Thymus (tissue), 11 donors: ENCODE measurements at regions not wholly inside any gene's neighbourhood (a gene's known extent, or its start where the extent isn't known, plus 50 kb on each side); places are given as distances from the start of the nearest gene placed in this dataset.

Experiments used
- DNase-seq, 9 donors: peaks; one replicate each; pipeline ENCODE4 v3.0.0-alpha.2; 2013; ENCODE audit warnings: low spot score in 9 of 9, low read depth in 6 of 9, missing footprints in 1 of 9
- H3K27ac ChIP-seq, 2 donors: one replicate each; pipeline ENCODE4 v1.5.1; 2013; ENCODE audit warnings: control low read depth in 1 of 2, low read depth in 1 of 2, low read length in 1 of 2, mild to moderate bottlenecking in 1 of 2, moderate library complexity in 1 of 2
- H3K27me3 ChIP-seq, 2 donors: one replicate each; pipeline ENCODE4 v1.5.1; 2013; ENCODE audit warnings: low read length in 1 of 2; ENCODE audit not compliant: control insufficient read depth in 2 of 2, insufficient read depth in 1 of 2
- H3K36me3 ChIP-seq, 2 donors: one replicate each; pipeline ENCODE4 v1.5.1; 2013; ENCODE audit warnings: low read length in 1 of 2, mild to moderate bottlenecking in 1 of 2, moderate library complexity in 1 of 2; ENCODE audit not compliant: control insufficient read depth in 2 of 2, insufficient read depth in 2 of 2
- H3K4me1 ChIP-seq, 2 donors: one replicate each; pipeline ENCODE4 v1.5.1; 2013; ENCODE audit warnings: low read length in 2 of 2; ENCODE audit not compliant: control insufficient read depth in 2 of 2, insufficient read depth in 2 of 2
- H3K4me3 ChIP-seq, 2 donors: one replicate each; pipeline ENCODE4 v1.5.1; 2013; ENCODE audit warnings: low read length in 2 of 2, control low read depth in 1 of 2, mild to moderate bottlenecking in 1 of 2
- H3K9me3 ChIP-seq, 2 donors: one replicate each; pipeline ENCODE4 v1.5.1; 2013; ENCODE audit warnings: low read length in 1 of 2, mild to moderate bottlenecking in 1 of 2; ENCODE audit not compliant: control insufficient read depth in 2 of 2, insufficient read depth in 1 of 2
- WGBS: extraction: QIAGEN DNeasy Blood & Tissue Kit; methylation state at CpG from one replicate; pipeline ENCODE4 v1.1.7; 2013; 5-methylcytosine and 5-hydroxymethylcytosine counted together
- donor health status: healthy.

- no peak overlapping the region for H3K4me3 ChIP-seq
- no peak overlapping the region for H3K27ac ChIP-seq
Measured at GRCh38 chr5:124343451-124343867, 403.0 kb downstream of the ZNF608 start.

DNA sequence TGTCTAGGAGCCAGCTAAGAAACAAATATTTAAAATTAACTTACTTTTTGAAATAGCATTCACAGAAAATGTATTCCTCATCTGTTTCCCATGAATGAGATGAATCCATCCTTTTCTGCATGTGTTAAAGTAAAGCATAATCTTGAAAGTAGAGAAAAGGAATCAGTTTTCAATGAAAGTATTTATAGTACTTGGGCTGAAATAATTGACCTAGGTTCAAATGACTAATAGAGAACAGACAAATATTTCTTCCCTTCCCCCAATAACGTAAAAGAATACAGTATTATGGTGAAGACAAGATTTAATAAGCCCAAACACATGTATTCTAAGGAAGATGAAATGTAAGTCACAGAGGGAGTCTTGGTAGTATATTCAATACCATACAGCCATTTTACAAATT is 403.5 kb downstream of the ZNF608 start:
- no peaks in the 10 kb centered on the region for H3K4me1 ChIP-seq
- H3K9me3 ChIP-seq = no peaks in the 10 kb centered on the region
- H3K4me3 ChIP-seq = no peak overlapping the region
- 91% methylated on average over 1 of the region's 1 CpG for WGBS
- no peaks in the 10 kb centered on the region for H3K36me3 ChIP-seq
- H3K27ac ChIP-seq = no peak overlapping the region
- no peak for DNase-seq
- H3K27me3 ChIP-seq = no peaks in the 10 kb centered on the region

More at GRCh38 chr5:124343451-124343867, 403.0 kb downstream of the ZNF608 start:
- no peaks in the 10 kb centered on the region for H3K9me3 ChIP-seq
- H3K27me3 ChIP-seq = no peaks in the 10 kb centered on the region
- WGBS = 97% methylated on average over 5 of the region's 5 CpGs
- DNase-seq = no peak
- no peaks in the 10 kb centered on the region for H3K36me3 ChIP-seq
- H3K4me1 ChIP-seq = no peaks in the 10 kb centered on the region

- H3K36me3 ChIP-seq = no peaks in the 10 kb centered on the region
- WGBS = 98% methylated on average over 7 of the region's 7 CpGs
- H3K27me3 ChIP-seq = no peaks in the 10 kb centered on the region
- H3K27ac ChIP-seq = no peak overlapping the region
- no peak overlapping the region for H3K4me3 ChIP-seq
- no peaks in the 10 kb centered on the region for H3K4me1 ChIP-seq
- no peak for DNase-seq
- no peaks in the 10 kb centered on the region for H3K9me3 ChIP-seq
Measured at GRCh38 chr5:124342584-124342983, 403.9 kb downstream of the ZNF608 start.

DNA sequence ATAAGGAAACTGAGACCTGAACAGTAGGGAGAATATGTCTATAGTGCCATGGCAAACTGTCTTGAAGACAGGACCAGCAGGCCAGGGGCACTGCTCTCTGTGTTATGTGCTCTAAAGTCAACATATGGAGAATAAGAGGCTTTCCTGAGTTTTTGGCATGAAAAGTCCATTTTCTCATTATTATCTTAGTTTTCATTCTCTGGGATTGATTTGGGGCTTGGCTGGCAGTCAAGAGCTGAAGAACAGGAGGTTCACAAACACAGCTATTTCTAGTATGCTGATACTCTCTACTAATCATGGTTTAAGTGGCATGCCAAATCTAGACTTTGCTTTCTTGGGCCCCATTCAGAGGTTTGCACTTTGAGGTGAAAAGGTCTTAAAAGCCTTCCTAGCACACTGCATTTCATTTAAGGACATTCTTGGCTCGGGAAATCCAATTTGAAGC is 404.4 kb downstream of the ZNF608 start:
- Histone ChIP-seq H3K4me3 (no peak overlapping the region), H3K4me1 (no peaks in the 10 kb centered on the region), H3K9me3 (no peaks in the 10 kb centered on the region), H3K27me3 (no peaks in the 10 kb centered on the region), H3K27ac (no peak overlapping the region), H3K36me3 (no peaks in the 10 kb centered on the region)
- no peak for DNase-seq
- WGBS = 88% methylated on average over 1 of the region's 1 CpG

- WGBS = 93% methylated on average over 7 of the region's 7 CpGs
- no peaks in the 10 kb centered on the region for H3K36me3 ChIP-seq
- no peaks in the 10 kb centered on the region for H3K9me3 ChIP-seq
- no peak for DNase-seq
- H3K4me1 ChIP-seq = no peaks in the 10 kb centered on the region
- no peaks in the 10 kb centered on the region for H3K27me3 ChIP-seq
- H3K27ac ChIP-seq = peak overlapping the region in 1 of 2 donors; percentile 17
- no peak overlapping the region for H3K4me3 ChIP-seq
Measured at GRCh38 chr5:124341066-124341858, 405.2 kb downstream of the ZNF608 start.

GRCh38 chr5:124337996-124338395 is 408.4 kb downstream of the ZNF608 start:
- Histone ChIP-seq H3K36me3 (no peaks in the 10 kb centered on the region), H3K27ac (no peak overlapping the region), H3K4me1 (no peaks in the 10 kb centered on the region), H3K9me3 (no peaks in the 10 kb centered on the region), H3K4me3 (no peak overlapping the region), H3K27me3 (no peaks in the 10 kb centered on the region)
- no peak for DNase-seq

GRCh38 chr5:124333298-124333979 is 413.0 kb downstream of the ZNF608 start:
- no peaks in the 10 kb centered on the region for H3K27me3 ChIP-seq
- DNase-seq = no peak
- no peak overlapping the region for H3K4me3 ChIP-seq
- H3K27ac ChIP-seq = no peak overlapping the region
- no peaks in the 10 kb centered on the region for H3K9me3 ChIP-seq
- WGBS = 90% methylated on average over 4 of the region's 4 CpGs
- H3K36me3 ChIP-seq = no peaks in the 10 kb centered on the region
- H3K4me1 ChIP-seq = no peaks in the 10 kb centered on the region

DNA sequence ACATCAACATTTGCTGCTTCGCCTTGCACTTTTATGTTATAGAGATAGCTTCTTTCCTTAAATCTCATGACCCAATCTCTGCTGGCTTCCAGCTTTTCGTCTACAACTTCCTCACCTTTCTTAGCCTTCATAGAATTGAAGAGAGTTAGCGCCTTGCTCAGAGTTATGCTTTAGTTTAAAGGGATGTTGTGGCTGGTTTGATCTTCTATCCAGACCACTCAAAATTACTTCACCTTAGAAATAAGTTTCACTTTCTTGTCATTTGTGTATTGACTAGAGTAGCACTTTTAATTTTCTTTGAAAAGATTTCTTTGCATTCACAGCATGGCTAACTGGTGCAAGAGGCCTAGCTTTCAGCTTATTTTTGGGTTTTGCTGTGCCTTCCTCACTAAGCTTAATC is 414.2 kb downstream of the ZNF608 start:
- no peaks in the 10 kb centered on the region for H3K9me3 ChIP-seq
- H3K27me3 ChIP-seq = no peaks in the 10 kb centered on the region
- H3K27ac ChIP-seq = no peak overlapping the region
- no peaks in the 10 kb centered on the region for H3K36me3 ChIP-seq
- H3K4me3 ChIP-seq = no peak overlapping the region
- 93% methylated on average over 3 of the region's 3 CpGs for WGBS
- no peak for DNase-seq
- H3K4me1 ChIP-seq = no peaks in the 10 kb centered on the region

- Histone ChIP-seq H3K4me1 (no peaks in the 10 kb centered on the region), H3K36me3 (no peaks in the 10 kb centered on the region), H3K4me3 (no peak overlapping the region), H3K9me3 (no peaks in the 10 kb centered on the region), H3K27me3 (no peaks in the 10 kb centered on the region), H3K27ac (no peak overlapping the region)
- no peak for DNase-seq
Measured at GRCh38 chr5:124330595-124331220, 415.7 kb downstream of the ZNF608 start.
